Effector memory CD4-positive, alpha-beta T cell (primary cell): ENCODE measurements at regions not wholly inside any gene's neighbourhood (a gene's known extent, or its start where the extent isn't known, plus 50 kb on each side); places are given as distances from the start of the nearest gene placed in this dataset.

Experiments used
- DNase-seq, 3 donors: peaks; one replicate each; pipeline ENCODE4 v3.0.0-alpha.2; 2020
- H3K27ac ChIP-seq: 2 replicates; pipeline ENCODE4 v1.7.0; 2013; ENCODE audit warnings: mild to moderate bottlenecking, low read length, moderate library complexity; ENCODE audit not compliant: insufficient read depth, poor library complexity, severe bottlenecking
- H3K27me3 ChIP-seq: replicated peaks from 2 replicates; pipeline ENCODE4 v1.7.0; 2013; ENCODE audit warnings: mild to moderate bottlenecking, low read length; ENCODE audit not compliant: insufficient read depth, control insufficient read depth, poor library complexity, severe bottlenecking
- H3K36me3 ChIP-seq: 2 replicates; pipeline ENCODE4 v1.7.0; 2013; ENCODE audit warnings: mild to moderate bottlenecking, low read length, moderate library complexity; ENCODE audit not compliant: control insufficient read depth, insufficient read depth
- H3K4me1 ChIP-seq: 2 replicates; pipeline ENCODE4 v1.7.0; 2013; ENCODE audit warnings: low read length, mild to moderate bottlenecking; ENCODE audit not compliant: control insufficient read depth, insufficient read depth, poor library complexity, severe bottlenecking
- H3K4me3 ChIP-seq: 2 replicates; pipeline ENCODE4 v1.7.0; 2013; ENCODE audit warnings: low read length, low read depth, mild to moderate bottlenecking; ENCODE audit not compliant: insufficient read depth, poor library complexity, severe bottlenecking
- H3K9me3 ChIP-seq: 2 replicates; pipeline ENCODE4 v1.7.0; 2013; ENCODE audit warnings: mild to moderate bottlenecking, low read length, moderate library complexity; ENCODE audit not compliant: control insufficient read depth

DNA sequence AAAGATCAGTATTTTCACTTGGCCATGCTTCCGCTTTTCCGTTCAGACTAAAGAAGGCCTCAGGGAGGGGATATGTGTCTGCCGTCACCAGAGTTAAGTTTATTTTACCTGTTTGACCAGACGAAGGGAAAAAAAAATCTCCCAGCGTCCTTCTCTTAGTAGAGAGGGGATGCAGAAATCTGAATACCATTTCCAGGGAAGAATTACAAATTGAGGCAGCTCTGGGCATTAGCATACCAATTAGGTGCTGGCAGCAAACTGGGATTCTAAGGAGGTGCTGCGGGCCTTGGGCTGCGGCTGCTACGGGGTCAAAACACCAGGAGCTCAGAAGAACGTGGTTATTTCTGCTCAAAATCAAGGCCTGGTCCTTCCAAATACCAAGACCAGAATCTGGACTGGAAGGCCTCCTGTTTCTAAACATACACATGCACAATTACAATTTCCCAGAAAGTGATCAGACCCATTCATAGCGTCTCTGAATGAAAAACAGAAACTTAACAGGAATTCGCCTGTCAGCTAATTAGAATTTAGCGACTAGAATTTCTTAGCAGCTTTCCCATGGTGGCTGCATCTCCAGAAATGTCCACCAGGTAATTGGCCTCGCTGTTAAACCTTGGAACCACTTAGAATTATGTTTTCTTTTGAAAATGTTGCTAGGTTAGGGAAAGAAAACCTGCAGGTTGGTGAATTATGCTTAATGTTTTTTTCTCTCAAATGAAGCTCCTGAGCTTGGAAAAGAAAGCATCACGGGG lies 617.0 kb downstream of the VRK1 start:
- Histone ChIP-seq H3K9me3 (no peaks in the 10 kb centered on the region), H3K36me3 (no peaks in the 10 kb centered on the region), H3K4me3 (no peak overlapping the region), H3K4me1 (no peaks in the 10 kb centered on the region), H3K27ac (no peak overlapping the region), H3K27me3 (no peaks in the 10 kb centered on the region)
- no peak for DNase-seq

DNA sequence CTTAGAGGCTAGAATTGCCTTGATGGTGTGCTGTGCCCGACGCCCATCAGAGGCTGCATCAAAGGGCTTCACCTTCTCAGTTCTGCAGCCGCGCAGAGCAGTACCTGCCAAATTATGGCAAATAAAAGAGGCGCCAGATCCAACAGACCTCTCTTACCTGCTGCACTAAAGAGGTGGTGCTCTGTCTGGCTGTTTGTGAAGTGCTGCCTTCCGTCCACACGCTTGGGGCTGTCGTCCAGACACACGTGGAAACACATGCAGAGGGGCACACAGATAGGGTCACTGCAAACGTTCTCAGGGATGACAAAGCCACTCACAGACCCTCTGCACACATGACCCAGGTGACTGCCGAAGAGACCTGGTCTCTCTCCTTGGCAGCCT lies 617.5 kb downstream of the VRK1 start:
- no peak for DNase-seq
- Histone ChIP-seq H3K36me3 (no peaks in the 10 kb centered on the region), H3K4me3 (no peak overlapping the region), H3K9me3 (no peaks in the 10 kb centered on the region), H3K4me1 (no peaks in the 10 kb centered on the region), H3K27me3 (no peaks in the 10 kb centered on the region), H3K27ac (no peak overlapping the region)

- no peak for DNase-seq
- Histone ChIP-seq H3K4me1 (no peaks in the 10 kb centered on the region), H3K9me3 (no peaks in the 10 kb centered on the region), H3K27ac (no peak overlapping the region), H3K36me3 (no peaks in the 10 kb centered on the region), H3K27me3 (no peaks in the 10 kb centered on the region), H3K4me3 (no peak overlapping the region)
These were observed 618.7 kb downstream of the VRK1 start for GRCh38 chr14:97415907-97416306.

DNA sequence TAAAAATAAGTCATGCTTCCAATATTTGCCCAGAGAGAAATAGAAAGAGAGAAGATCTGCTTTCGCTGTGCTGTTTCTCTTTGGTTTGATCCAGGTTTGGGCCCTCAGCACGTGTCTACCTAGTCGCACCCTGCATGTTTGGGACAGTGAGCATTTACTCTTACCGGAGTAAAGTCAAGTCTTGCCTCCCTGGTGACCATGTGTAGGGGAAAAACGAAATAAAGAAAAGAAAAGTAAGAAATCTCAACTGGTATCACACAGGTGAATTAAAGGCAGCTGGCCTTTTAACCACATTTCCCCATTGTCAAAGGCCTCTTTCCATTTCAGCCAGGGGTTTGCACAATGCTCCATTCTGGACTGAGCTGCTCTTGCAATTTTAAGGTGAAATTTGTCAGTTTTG lies 619.4 kb downstream of the VRK1 start:
- no peaks in the 10 kb centered on the region for H3K36me3 ChIP-seq
- H3K9me3 ChIP-seq: no peaks in the 10 kb centered on the region
- H3K27me3 ChIP-seq: no peaks in the 10 kb centered on the region
- DNase-seq: no peak
- no peak overlapping the region for H3K4me3 ChIP-seq
- no peak overlapping the region for H3K27ac ChIP-seq
- no peaks in the 10 kb centered on the region for H3K4me1 ChIP-seq

DNA sequence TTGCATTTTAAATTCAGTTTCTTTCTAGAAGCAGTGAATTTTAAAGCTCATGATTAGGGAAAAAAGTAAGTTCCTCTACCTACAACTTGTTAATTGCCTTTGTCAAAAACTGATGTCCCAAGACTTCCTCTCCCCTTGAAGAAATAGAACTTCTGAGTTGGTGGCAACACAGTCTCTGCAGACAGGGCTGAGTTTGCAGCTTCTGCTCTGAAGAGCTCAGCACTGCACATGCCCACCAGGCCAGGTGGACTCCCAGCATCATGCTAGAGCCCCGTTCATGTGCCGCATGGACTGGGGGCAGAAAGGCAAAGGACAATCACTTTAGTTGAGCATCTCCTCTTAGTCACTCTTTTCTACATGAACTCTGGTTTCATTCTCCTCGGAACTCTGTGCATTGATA lies 620.1 kb downstream of the VRK1 start:
- Histone ChIP-seq H3K27ac (no peak overlapping the region), H3K4me1 (no peaks in the 10 kb centered on the region), H3K9me3 (no peaks in the 10 kb centered on the region), H3K4me3 (no peak overlapping the region), H3K27me3 (no peaks in the 10 kb centered on the region), H3K36me3 (no peaks in the 10 kb centered on the region)
- DNase-seq: no peak

- no peaks in the 10 kb centered on the region for H3K27me3 ChIP-seq
- H3K36me3 ChIP-seq: no peaks in the 10 kb centered on the region
- H3K27ac ChIP-seq: no peak overlapping the region
- H3K9me3 ChIP-seq: no peaks in the 10 kb centered on the region
- no peaks in the 10 kb centered on the region for H3K4me1 ChIP-seq
- H3K4me3 ChIP-seq: no peak overlapping the region
- no peak for DNase-seq
These were observed 623.0 kb downstream of the VRK1 start for GRCh38 chr14:97420211-97420610.

- Histone ChIP-seq H3K27ac (no peak overlapping the region), H3K4me3 (no peak overlapping the region), H3K4me1 (no peaks in the 10 kb centered on the region), H3K36me3 (no peaks in the 10 kb centered on the region), H3K9me3 (no peaks in the 10 kb centered on the region), H3K27me3 (no peaks in the 10 kb centered on the region)
- no peak for DNase-seq
These were observed 629.6 kb downstream of the VRK1 start for GRCh38 chr14:97426776-97427175.

DNA sequence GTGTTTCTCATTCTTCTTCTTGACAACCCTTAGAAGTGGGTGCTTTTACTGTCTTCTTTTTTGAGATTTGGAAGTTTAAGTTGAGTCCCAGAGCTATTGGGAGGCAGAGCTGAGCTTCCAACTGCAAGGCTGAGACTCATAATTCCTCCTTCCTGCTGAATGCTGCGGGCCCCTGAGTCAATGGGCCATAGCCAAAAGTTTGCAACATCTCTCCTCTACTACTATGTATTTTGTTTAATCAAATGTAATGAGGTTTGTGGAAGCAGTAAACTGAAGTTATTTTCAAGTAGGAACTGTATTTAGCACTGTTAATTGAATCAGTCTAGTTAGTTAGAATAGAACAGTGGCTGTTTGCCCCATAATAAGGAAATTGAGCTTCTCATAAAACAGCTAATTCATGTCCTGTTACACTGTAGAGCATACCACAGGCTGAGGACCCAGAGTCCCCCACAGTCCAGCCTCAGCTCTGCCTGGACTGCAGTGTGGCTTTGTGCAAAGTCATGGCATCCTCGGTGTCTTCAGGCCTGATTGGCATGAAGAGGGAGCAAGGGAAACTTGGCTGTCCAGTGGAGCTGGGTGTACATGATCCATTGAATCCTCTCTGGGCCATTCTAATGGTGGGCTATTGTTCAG lies 631.7 kb downstream of the VRK1 start:
- H3K4me3 ChIP-seq: no peak overlapping the region
- no peaks in the 10 kb centered on the region for H3K9me3 ChIP-seq
- H3K27ac ChIP-seq: no peak overlapping the region
- H3K4me1 ChIP-seq: no peaks in the 10 kb centered on the region
- no peaks in the 10 kb centered on the region for H3K36me3 ChIP-seq
- DNase-seq: no peak
- no peaks in the 10 kb centered on the region for H3K27me3 ChIP-seq

DNA sequence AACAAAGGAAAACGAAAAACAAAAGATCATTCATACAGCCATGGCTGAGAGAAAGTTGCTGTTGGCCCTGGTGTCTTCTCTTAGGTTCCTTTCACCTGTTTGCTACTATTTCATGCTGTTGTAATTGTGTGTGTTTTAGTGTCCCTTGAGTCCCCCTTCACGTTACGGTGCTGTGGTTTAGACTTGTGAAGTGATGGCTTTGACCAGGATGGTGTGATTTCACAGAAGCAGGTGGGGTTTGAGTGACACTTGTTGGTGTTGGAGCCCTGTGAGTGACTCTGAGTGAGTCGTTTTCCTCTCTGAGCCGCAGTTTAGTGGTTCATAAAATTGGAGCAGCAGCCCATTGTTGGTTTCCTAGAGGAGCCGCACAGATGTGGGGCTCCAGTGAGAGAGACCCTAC lies 635.4 kb downstream of the VRK1 start:
- Histone ChIP-seq H3K4me3 (no peak overlapping the region), H3K36me3 (no peaks in the 10 kb centered on the region), H3K9me3 (no peaks in the 10 kb centered on the region), H3K4me1 (no peaks in the 10 kb centered on the region), H3K27ac (no peak overlapping the region), H3K27me3 (no peaks in the 10 kb centered on the region)
- DNase-seq: no peak

DNA sequence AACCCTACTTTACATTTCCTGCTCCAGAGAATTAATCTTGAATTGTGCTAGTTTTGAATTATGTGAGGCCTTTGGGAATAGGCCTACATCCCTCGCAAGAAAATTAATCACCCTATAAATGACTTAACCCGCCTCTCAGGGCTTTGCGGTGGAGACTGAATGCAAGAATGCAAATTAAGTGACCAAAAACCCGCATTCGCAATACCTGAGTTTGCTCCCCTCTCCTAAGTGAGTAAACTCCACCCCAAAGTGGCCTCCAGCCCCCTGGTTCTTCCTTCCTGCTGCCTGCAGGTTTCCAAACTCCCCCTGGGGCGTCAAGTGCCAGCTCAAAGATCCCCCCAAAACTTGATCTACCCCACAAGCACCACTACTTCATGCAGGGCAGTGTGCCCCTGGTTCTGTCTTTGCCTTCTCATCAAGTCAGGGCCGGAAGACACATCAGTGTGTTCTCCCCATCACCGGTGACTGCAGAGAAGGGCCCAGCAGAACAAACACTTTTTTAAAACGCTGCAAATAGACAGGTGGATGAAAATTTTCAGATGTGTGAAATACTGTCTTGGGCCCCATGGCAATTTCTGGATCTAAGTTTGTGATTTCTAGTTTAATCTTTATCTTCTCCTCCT lies 644.7 kb downstream of the VRK1 start:
- H3K4me1 ChIP-seq: peaks cover 5% of the 10 kb centered on the region
- H3K9me3 ChIP-seq: no peaks in the 10 kb centered on the region
- H3K27me3 ChIP-seq: no peaks in the 10 kb centered on the region
- no peak for DNase-seq
- H3K36me3 ChIP-seq: no peaks in the 10 kb centered on the region
- peak overlapping the region; percentile 7 for H3K27ac ChIP-seq
- no peak overlapping the region for H3K4me3 ChIP-seq
